Pancreas (tissue), 10 donors: ENCODE measurements at regions not wholly inside any gene's neighbourhood (a gene's known extent, or its start where the extent isn't known, plus 50 kb on each side); places are given as distances from the start of the nearest gene placed in this dataset.

Experiments
- ATAC-seq, 4 donors: fragments of 200-7000 bp; cut with Tn5 transposase; one replicate each; pipeline versions ENCODE4 v1.8.0 to v1.9.1; 2020; ENCODE audit warnings: mild to moderate bottlenecking in 4 of 4, moderate library complexity in 4 of 4
- DNase-seq, 6 donors: peaks; one replicate each; pipeline ENCODE4 v3.0.0-alpha.2; 2020
- FAIRE-seq: peaks from 2 replicates; lab custom pipeline; 2012; peaks lifted over from hg19 to GRCh38; lab: Jason Lieb, UNC
- H3K27ac ChIP-seq, 4 donors: fragments of 200-600 bp; sonication (generic); 1 replicate in 3 of 4; 2 replicates in 1 of 4; pipeline versions ENCODE4 v1.5.0 to v1.8.0; 2020
- H3K27me3 ChIP-seq, 4 donors: fragments of 200-600 bp; one replicate each; pipeline ENCODE4 v1.8.0; 2021
- H3K36me3 ChIP-seq, 3 donors: fragments of 200-600 bp; sonication (generic) in 1 of 3; one replicate each; pipeline versions ENCODE4 v1.5.0 to v1.8.0; 2020 to 2021
- H3K4me1 ChIP-seq, 3 donors: fragments of 200-600 bp; one replicate each; pipeline ENCODE4 v1.8.0; 2021
- H3K4me3 ChIP-seq, 4 donors: fragments of 200-600 bp; sonication (generic) in 2 of 4; one replicate each; pipeline versions ENCODE4 v1.5.0 to v1.8.0; 2020 to 2021
- H3K9me3 ChIP-seq, 4 donors: fragments of 200-600 bp; one replicate each; pipeline ENCODE4 v1.8.0; 2021
- WGBS, 2 donors: extraction: QIAGEN DNeasy Blood & Tissue Kit; methylation state at CpG; one replicate each; pipeline ENCODE4 v1.1.7; 2013; 5-methylcytosine and 5-hydroxymethylcytosine counted together
- intact Hi-C, 3 donors: fragments of 100-400 bp; cut with DNase I; formaldehyde crosslinking; loops; one replicate each; pipeline versions ENCODE4 v1.11.1 to v1.14.2; 2022
- TF ChIP-seq, protein P1 (sequence below), 4 donors: fragments of 200-600 bp; sonication (generic) in 3 of 4; IDR thresholded peaks; one replicate each; pipeline versions ENCODE4 v1.5.0 to v1.8.0; 2021; ENCODE audit warnings: antibody characterized with exemption in 4 of 4
- donor health status: healthy with polysubstance abuse.
- donor health status: DM: no; HTN: no; CAD: no; lungs with moderate emphysema.
- donor health status: DM: no; HTN: no; CAD: no.
- donor health status: control.
- donor health status: control.
- donor health status: Bipolar disorder and iron deficiency.
- donor health status: DM: yes; HTN: yes; CAD: no.
- donor health status: DM: no; HTN: no; CAD: no.
- donor health status: DM: no; HTN: no; CAD: no.
- donor health status: DM: yes; HTN: yes; CAD: no.

DNA sequence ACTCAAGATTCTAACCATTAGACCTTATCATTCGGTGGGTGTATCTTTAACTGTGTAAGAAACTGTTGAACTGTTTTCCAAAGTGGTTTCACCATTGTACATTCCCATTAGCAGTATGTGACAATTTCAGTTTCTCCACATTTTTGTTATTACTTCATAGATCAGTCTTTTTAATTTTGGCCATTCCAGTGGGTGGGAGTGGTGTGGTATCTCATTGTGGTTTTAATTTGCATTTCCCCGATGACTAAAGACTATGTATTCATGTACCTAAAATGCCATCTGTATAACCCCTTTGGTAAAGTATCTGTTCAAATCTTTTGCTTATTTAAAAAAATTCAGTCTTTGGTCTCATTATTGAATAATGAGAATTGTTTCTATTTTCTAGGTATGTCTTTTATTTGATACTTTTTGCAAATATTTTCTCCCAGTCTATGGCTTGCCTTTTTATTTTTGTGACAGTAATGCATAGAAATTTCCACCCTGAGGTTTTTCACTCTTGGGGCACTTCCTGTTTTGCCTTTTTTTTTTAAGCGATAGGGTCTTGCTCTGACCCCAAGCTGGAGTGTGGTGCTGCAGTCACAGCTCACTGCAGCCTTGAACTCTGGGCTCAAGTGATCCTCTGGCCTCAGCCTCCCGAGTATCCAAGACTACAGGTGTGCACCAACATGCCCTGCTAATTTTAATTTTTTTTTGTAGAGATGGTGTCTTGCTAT lies 141.1 kb upstream of the ITGB1 start:
- intact Hi-C loops: no loop called here
- TF ChIP-seq, protein P1, sequence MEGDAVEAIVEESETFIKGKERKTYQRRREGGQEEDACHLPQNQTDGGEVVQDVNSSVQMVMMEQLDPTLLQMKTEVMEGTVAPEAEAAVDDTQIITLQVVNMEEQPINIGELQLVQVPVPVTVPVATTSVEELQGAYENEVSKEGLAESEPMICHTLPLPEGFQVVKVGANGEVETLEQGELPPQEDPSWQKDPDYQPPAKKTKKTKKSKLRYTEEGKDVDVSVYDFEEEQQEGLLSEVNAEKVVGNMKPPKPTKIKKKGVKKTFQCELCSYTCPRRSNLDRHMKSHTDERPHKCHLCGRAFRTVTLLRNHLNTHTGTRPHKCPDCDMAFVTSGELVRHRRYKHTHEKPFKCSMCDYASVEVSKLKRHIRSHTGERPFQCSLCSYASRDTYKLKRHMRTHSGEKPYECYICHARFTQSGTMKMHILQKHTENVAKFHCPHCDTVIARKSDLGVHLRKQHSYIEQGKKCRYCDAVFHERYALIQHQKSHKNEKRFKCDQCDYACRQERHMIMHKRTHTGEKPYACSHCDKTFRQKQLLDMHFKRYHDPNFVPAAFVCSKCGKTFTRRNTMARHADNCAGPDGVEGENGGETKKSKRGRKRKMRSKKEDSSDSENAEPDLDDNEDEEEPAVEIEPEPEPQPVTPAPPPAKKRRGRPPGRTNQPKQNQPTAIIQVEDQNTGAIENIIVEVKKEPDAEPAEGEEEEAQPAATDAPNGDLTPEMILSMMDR (IDR thresholded peaks at IDR 0.05): no peak
- no peak for ATAC-seq
- Histone ChIP-seq H3K9me3 (no peaks in the 10 kb centered on the region), H3K4me1 (no peaks in the 10 kb centered on the region), H3K36me3 (no peaks in the 10 kb centered on the region), H3K27me3 (no peaks in the 10 kb centered on the region), H3K27ac (no peak overlapping the region), H3K4me3 (no peak overlapping the region)
- no peak for FAIRE-seq
- no peak for DNase-seq
- WGBS, 2 donors: 82 to 89% methylated on average over 4 of the region's 4 CpGs

DNA sequence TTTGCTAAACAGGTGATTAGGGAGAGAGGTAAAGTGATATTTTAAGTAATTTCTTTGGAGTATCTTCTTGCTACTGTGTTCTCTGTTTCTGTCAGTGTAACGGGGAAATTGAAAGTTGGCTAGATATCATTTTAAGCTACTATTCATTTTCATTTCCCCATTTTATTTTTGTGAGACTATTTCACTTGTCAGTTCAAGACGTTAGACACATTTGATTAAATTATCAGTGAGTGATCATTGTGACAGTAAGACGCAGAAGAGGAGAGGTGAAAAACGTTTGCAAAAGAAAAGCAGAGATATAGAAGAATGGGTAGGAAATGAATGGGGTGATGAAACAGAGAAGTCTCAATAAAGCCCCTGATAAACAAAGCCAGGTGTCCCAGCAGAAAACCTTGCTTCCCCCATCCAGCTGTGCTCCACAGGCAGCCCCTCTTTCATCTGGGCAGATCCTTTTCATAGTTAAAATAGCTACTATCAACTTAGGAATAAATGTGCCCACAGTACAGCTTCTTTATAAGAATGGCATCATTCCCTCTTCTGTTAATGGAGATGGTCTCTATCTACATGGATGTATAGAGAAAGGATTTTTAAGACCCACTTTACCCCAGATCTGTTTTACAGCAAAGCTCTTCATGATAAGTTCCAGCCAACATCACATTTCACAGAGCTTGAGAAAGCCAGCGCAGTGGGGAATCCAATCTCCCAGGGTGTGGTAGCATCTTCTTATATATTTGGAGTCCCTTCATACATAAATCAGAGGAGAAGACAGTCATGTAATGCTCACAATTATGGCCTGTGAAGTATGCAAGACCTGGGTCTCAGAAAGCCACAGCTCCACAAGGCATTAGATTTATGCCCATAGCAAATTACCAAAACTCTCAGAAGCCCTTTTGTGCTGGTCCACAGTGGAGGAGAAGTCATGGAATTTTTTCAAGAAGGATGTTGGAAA lies 138.1 kb upstream of the ITGB1 start:
- intact Hi-C loops: no loop called here
- TF ChIP-seq, protein P1 (IDR thresholded peaks at IDR 0.05): no peak
- H3K9me3 ChIP-seq: no peaks in the 10 kb centered on the region
- H3K36me3 ChIP-seq: no peaks in the 10 kb centered on the region
- FAIRE-seq (no peak), DNase-seq (no peak), ATAC-seq (no peak)
- WGBS, 2 donors: 67 to 70% methylated on average over 5 of the region's 5 CpGs
- no peak overlapping the region for H3K27ac ChIP-seq
- H3K4me3 ChIP-seq: no peak overlapping the region
- H3K27me3 ChIP-seq: no peaks in the 10 kb centered on the region
- H3K4me1 ChIP-seq: no peaks in the 10 kb centered on the region

DNA sequence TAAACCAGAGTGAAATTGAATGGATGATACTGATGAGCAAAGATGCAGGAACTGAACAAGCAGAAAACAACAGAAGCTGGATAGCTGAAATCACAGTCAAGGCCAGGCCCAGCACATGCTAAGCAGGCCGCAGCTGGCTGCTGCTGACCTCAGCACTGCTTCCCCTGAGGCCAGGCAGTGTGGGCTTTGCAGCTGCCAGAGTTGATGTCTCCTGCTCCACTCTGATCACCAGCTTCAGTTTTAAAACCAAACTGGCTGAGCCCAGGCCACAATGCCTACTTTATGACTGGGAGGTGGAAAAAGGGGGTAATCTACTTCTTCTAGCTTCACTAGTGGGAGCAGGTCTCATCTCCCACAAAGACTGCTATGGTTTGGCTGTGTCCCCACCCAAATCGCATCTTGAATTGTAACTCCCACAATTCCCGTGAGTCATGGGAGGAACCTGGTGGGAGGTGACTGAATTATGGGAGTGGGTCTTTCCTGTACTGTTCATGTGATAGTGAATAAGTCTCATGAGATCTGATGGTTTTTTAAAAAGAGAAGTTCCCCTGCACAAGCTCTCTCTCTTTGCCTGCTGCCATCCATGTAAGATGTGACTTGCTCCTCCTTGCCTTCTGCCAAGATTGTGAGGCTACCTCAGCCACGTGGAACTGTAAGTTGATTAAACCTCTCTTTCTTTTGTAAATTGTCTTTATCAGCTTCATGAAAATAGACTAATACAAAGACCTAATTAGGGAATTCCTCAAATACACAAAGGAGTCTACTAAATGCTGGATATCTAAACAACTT lies 136.4 kb upstream of the ITGB1 start:
- FAIRE-seq (no peak), DNase-seq (no peak), ATAC-seq (no peak)
- TF ChIP-seq, protein P1 (IDR thresholded peaks at IDR 0.05): no peak
- intact Hi-C loops: no loop called here
- Histone ChIP-seq H3K36me3 (no peaks in the 10 kb centered on the region), H3K27ac (no peak overlapping the region), H3K4me3 (no peak overlapping the region), H3K4me1 (no peaks in the 10 kb centered on the region), H3K27me3 (no peaks in the 10 kb centered on the region), H3K9me3 (no peaks in the 10 kb centered on the region)
- WGBS, 2 donors: 80 to 83% methylated on average over 4 of the region's 4 CpGs

DNA sequence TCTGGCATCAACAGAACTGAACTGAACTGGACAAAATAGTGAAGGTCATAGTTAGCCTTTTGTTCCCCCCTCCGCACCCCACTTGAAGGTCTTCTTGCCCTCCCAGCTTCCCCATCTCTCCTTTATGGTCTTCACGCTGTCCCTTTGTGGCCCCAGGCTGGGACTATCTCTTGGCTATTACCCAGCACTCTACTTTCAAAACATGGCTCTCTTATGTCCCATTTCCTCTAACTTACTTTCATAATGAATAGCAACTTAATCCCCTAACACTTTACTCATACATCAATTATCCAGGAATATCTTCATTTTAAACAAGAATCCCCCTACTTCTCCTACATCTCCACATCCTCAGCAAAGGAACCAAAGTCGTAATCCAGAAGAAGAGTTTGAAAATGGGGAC lies 135.3 kb upstream of the ITGB1 start:
- DNase-seq (no peak), ATAC-seq (no peak), FAIRE-seq (no peak)
- Histone ChIP-seq H3K36me3 (no peaks in the 10 kb centered on the region), H3K9me3 (no peaks in the 10 kb centered on the region), H3K4me3 (no peak overlapping the region), H3K27me3 (no peaks in the 10 kb centered on the region), H3K27ac (no peak overlapping the region), H3K4me1 (no peaks in the 10 kb centered on the region)
- TF ChIP-seq, protein P1 (IDR thresholded peaks at IDR 0.05): no peak
- 88% methylated on average over 3 of the region's 3 CpGs for WGBS, 2 donors
- intact Hi-C loops: no loop called here
